Effector memory CD4-positive, alpha-beta T cell (primary cell): ENCODE measurements at regions not wholly inside any gene's neighbourhood (a gene's known extent, or its start where the extent isn't known, plus 50 kb on each side); places are given as distances from the start of the nearest gene placed in this dataset.
"Not testable (repeated sequence)": the region's sequence is repeated elsewhere in the genome, so short reads cannot be mapped to it uniquely, and the experiment has no call there.

ENCODE experiments used
- DNase-seq, 3 donors: peaks; one replicate each; pipeline ENCODE4 v3.0.0-alpha.2; 2020
- H3K27ac ChIP-seq: 2 replicates; pipeline ENCODE4 v1.7.0; 2013; ENCODE audit warnings: mild to moderate bottlenecking, low read length, moderate library complexity; ENCODE audit not compliant: insufficient read depth, poor library complexity, severe bottlenecking
- H3K27me3 ChIP-seq: replicated peaks from 2 replicates; pipeline ENCODE4 v1.7.0; 2013; ENCODE audit warnings: mild to moderate bottlenecking, low read length; ENCODE audit not compliant: insufficient read depth, control insufficient read depth, poor library complexity, severe bottlenecking
- H3K36me3 ChIP-seq: 2 replicates; pipeline ENCODE4 v1.7.0; 2013; ENCODE audit warnings: mild to moderate bottlenecking, low read length, moderate library complexity; ENCODE audit not compliant: control insufficient read depth, insufficient read depth
- H3K4me1 ChIP-seq: 2 replicates; pipeline ENCODE4 v1.7.0; 2013; ENCODE audit warnings: low read length, mild to moderate bottlenecking; ENCODE audit not compliant: control insufficient read depth, insufficient read depth, poor library complexity, severe bottlenecking
- H3K4me3 ChIP-seq: 2 replicates; pipeline ENCODE4 v1.7.0; 2013; ENCODE audit warnings: low read length, low read depth, mild to moderate bottlenecking; ENCODE audit not compliant: insufficient read depth, poor library complexity, severe bottlenecking
- H3K9me3 ChIP-seq: 2 replicates; pipeline ENCODE4 v1.7.0; 2013; ENCODE audit warnings: mild to moderate bottlenecking, low read length, moderate library complexity; ENCODE audit not compliant: control insufficient read depth

DNA sequence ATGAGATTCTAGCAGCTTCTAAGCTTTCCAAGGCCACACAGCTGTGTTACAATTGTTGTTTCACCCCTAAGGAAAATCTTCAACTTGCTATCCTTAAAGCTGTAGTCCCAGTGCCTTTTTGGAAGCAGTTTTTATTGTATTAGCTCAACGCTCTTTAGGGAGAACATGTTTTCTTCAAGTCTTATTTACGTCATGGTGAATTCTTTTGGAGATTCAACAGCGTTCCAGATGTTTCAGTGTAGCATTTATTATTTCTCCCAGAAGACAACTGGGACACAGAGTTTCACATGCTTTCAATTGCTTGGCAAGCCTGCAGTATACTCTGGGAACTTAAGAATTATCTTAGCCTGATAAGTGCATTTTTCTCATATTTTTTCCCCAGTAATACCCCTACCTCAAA is 888.3 kb downstream of the PLOD2 start:
- no peaks in the 10 kb centered on the region for H3K27me3 ChIP-seq
- no peak for DNase-seq

DNA sequence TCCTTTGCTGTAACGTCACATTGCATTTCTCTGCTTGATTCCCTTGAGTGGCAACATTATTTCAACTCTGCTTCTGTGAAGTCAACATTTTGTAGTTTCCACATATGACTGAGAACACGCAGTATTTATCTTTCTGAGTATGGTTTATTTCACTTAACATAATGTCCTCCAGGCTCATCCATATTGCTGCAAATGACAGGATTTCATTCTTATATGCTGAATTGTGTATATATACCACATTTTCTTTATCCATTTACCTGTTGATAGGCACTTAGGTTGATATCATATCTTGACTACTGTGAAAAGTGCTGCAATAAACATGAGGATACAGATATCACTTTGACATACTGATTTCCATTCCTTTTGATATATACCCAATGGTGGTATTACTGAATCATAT is 878.5 kb downstream of the PLOD2 start:
- Histone ChIP-seq H3K4me1 (no peaks in the 10 kb centered on the region), H3K9me3 (no peaks in the 10 kb centered on the region), H3K27ac (no peak overlapping the region), H3K27me3 (no peaks in the 10 kb centered on the region), H3K4me3 (no peak overlapping the region), H3K36me3 (no peaks in the 10 kb centered on the region)
- no peak for DNase-seq

More for the DNA sequence above, 888.3 kb downstream of the PLOD2 start:
- H3K4me3 ChIP-seq: no peak overlapping the region
- H3K4me1 ChIP-seq: no peaks in the 10 kb centered on the region
- no peaks in the 10 kb centered on the region for H3K9me3 ChIP-seq
- H3K27ac ChIP-seq: no peak overlapping the region
- H3K36me3 ChIP-seq: no peaks in the 10 kb centered on the region

DNA sequence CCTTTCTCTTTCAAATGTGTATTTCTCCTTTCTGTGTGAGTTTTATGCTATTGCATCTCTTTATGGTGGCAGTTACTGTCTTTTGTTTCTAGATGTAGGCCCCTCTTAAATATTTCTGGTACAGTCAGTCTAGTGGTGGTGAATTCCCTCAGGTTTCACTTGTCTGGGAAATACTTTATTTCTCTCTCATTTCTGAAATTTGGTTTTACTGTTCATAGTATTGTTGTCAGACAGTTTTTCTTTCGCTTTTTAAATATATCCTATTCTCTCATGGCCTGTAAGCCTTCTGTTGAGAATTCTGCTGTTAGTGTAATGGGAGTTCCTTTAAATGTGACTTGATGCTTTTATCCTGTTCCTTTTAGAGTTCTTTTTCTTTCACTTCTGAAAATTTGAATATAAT is 874.0 kb downstream of the PLOD2 start:
- no peaks in the 10 kb centered on the region for H3K4me1 ChIP-seq
- no peak overlapping the region for H3K27ac ChIP-seq
- no peaks in the 10 kb centered on the region for H3K27me3 ChIP-seq
- no peak overlapping the region for H3K4me3 ChIP-seq
- no peak for DNase-seq
- H3K36me3 ChIP-seq: no peaks in the 10 kb centered on the region
- no peaks in the 10 kb centered on the region for H3K9me3 ChIP-seq

- no peak overlapping the region for H3K4me3 ChIP-seq
- DNase-seq: no peak
- H3K4me1 ChIP-seq: no peaks in the 10 kb centered on the region
- no peaks in the 10 kb centered on the region for H3K27me3 ChIP-seq
- H3K9me3 ChIP-seq: no peaks in the 10 kb centered on the region
- H3K27ac ChIP-seq: no peak overlapping the region
- H3K36me3 ChIP-seq: no peaks in the 10 kb centered on the region
These were observed 871.0 kb downstream of the PLOD2 start for GRCh38 chr3:145290010-145290409.

DNA sequence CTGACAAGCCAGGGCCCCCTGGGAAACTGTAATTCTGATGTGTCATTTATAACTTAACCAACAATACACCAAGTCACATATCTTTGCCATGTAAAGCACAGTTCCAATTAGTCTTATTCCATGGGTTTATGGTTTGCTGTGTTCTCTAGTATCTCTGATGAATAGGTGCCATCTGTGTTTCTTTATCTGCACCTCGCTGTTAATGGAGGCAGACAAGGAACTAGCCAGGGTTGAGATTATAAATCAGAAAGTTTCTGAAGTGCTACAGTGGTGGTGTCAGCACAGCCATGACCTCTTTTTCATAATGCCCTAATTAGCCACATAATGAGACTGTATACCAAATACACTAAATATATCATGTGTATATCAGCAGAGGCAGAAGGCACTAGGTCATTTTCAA is 866.4 kb downstream of the PLOD2 start:
- Histone ChIP-seq H3K4me3 (no peak overlapping the region), H3K27me3 (no peaks in the 10 kb centered on the region), H3K27ac (no peak overlapping the region), H3K9me3 (no peaks in the 10 kb centered on the region), H3K36me3 (no peaks in the 10 kb centered on the region), H3K4me1 (no peaks in the 10 kb centered on the region)
- DNase-seq: no peak

DNA sequence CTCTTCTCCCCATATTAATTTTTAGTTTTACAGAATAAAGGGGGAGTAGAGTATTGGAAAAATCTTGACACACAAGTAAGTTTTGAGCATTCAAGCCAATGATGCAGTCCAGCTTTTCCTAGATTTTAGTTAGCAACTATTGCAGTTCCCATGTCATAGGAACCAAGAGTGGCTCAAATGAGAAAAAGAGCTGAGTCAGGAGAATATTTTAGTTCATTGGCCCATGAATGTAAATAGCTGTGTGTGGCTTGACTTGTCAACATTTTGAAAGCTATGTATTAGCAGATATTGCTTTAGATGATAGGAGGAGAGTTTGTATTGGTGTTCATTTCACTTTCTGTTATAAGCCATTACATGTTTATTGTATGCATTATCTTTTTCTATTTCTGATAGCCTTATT is 853.7 kb downstream of the PLOD2 start:
- Histone ChIP-seq H3K4me1 (no peaks in the 10 kb centered on the region), H3K9me3 (no peaks in the 10 kb centered on the region), H3K36me3 (no peaks in the 10 kb centered on the region), H3K4me3 (no peak overlapping the region), H3K27me3 (no peaks in the 10 kb centered on the region), H3K27ac (no peak overlapping the region)
- DNase-seq: no peak

DNA sequence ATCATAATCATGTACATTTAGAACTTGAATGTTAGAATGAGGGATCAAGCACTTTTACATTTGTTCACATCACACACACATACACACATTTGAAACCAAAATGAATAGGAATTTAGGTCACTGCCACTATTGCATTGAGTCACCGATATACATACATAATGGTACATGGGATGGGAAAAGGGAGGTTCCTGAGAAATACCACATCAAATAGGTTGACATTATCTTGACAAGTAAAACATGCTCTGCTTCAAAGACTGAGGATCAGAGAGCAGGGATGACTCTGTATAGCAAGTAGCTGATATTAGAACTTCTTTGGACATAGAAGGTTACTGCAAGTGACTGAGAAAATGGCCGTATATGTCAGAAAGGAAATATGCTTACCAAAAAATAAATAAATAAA is 847.2 kb downstream of the PLOD2 start:
- no peaks in the 10 kb centered on the region for H3K36me3 ChIP-seq
- H3K4me1 ChIP-seq: no peaks in the 10 kb centered on the region
- H3K4me3 ChIP-seq: no peak overlapping the region
- H3K27me3 ChIP-seq: no peaks in the 10 kb centered on the region
- no peak for DNase-seq
- H3K27ac ChIP-seq: no peak overlapping the region
- H3K9me3 ChIP-seq: no peaks in the 10 kb centered on the region

- not testable (repeated sequence) for H3K4me3 ChIP-seq, H3K4me1 ChIP-seq, DNase-seq
These were observed 844.7 kb downstream of the PLOD2 start for GRCh38 chr3:145316253-145316652.

GRCh38 chr3:145326666-145327065 is 834.3 kb downstream of the PLOD2 start:
- Histone ChIP-seq H3K27ac (no peak overlapping the region), H3K4me3 (no peak overlapping the region), H3K4me1 (no peaks in the 10 kb centered on the region), H3K36me3 (no peaks in the 10 kb centered on the region), H3K27me3 (no peaks in the 10 kb centered on the region), H3K9me3 (no peaks in the 10 kb centered on the region)
- DNase-seq: no peak

More at GRCh38 chr3:145316253-145316652, 844.7 kb downstream of the PLOD2 start:
- not testable (repeated sequence) for H3K36me3 ChIP-seq, H3K27ac ChIP-seq, H3K27me3 ChIP-seq, H3K9me3 ChIP-seq

- H3K4me3 ChIP-seq, H3K9me3 ChIP-seq, H3K27ac ChIP-seq, H3K4me1 ChIP-seq, DNase-seq, H3K36me3 ChIP-seq, H3K27me3 ChIP-seq: not testable (repeated sequence)
These were observed 827.6 kb downstream of the PLOD2 start for GRCh38 chr3:145333427-145333826.

DNA sequence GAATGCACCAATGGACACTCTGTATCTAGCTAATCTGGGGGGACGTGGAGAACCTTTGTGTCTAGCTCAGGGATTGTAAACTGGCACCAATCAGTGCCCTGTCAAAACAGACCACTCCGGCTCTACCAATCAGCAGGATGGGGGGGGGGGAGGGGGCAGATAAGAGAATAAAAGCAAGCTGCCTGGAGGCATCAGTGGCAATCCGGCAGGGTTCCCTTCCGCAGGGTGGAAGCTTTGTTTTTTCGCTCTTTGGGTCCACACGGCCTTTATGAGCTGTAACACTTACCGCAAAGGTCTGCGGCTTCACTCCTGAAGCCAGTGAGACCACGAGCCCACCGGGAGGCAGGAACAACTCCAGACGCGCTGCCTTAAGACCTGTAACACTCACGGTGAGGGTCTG is 827.1 kb downstream of the PLOD2 start:
- DNase-seq: no peak
- Histone ChIP-seq H3K27me3 (no peaks in the 10 kb centered on the region), H3K4me3 (no peak overlapping the region), H3K9me3 (no peaks in the 10 kb centered on the region), H3K4me1 (no peaks in the 10 kb centered on the region), H3K36me3 (no peaks in the 10 kb centered on the region), H3K27ac (no peak overlapping the region)
